ENCODE measurements at regions not wholly inside any gene's neighbourhood (a gene's known extent, or its start where the extent isn't known, plus 50 kb on each side); places are given as distances from the start of the nearest gene placed in this dataset.

GRCh38 chr7:110396021-110396420 is 694.9 kb upstream of the LRRN3 start:
- no peak for DNase-seq (ENCODE audit: low spot score)
- Mint-ChIP-seq H3K27ac (ENCODE audit: unreplicated experiment) (no peak overlapping the region), H3K27me3 (ENCODE audit: low read depth) (no peaks in the 10 kb centered on the region), H3K4me1 (ENCODE audit: low read depth) (peaks cover 39% of the 10 kb centered on the region), H3K4me3 (ENCODE audit: unreplicated experiment) (no peak overlapping the region), H3K9me3 (ENCODE audit: low read depth) (no peaks in the 10 kb centered on the region), H3K36me3 (ENCODE audit: low read depth) (no peaks in the 10 kb centered on the region)
- no peak for TF ChIP-seq CTCF (IDR thresholded peaks at IDR 0.05)

- peaks cover 43% of the 10 kb centered on the region for H3K4me1 Mint-ChIP-seq (ENCODE audit: low read depth)
- H3K4me3 Mint-ChIP-seq (ENCODE audit: unreplicated experiment): no peak overlapping the region
- H3K27ac Mint-ChIP-seq (ENCODE audit: unreplicated experiment): no peak overlapping the region
- H3K9me3 Mint-ChIP-seq (ENCODE audit: low read depth): no peaks in the 10 kb centered on the region
- no peaks in the 10 kb centered on the region for H3K36me3 Mint-ChIP-seq (ENCODE audit: low read depth)
- DNase-seq (ENCODE audit: low spot score): no peak
- no peak for TF ChIP-seq CTCF (IDR thresholded peaks at IDR 0.05)
- no peaks in the 10 kb centered on the region for H3K27me3 Mint-ChIP-seq (ENCODE audit: low read depth)
Observed at GRCh38 chr7:110397927-110398660, 692.8 kb upstream of the LRRN3 start.

GRCh38 chr7:110399421-110399820 is 691.5 kb upstream of the LRRN3 start:
- Mint-ChIP-seq H3K4me1 (ENCODE audit: low read depth) (peaks cover 43% of the 10 kb centered on the region), H3K27ac (ENCODE audit: unreplicated experiment) (no peak overlapping the region), H3K9me3 (ENCODE audit: low read depth) (no peaks in the 10 kb centered on the region), H3K36me3 (ENCODE audit: low read depth) (no peaks in the 10 kb centered on the region), H3K4me3 (ENCODE audit: unreplicated experiment) (no peak overlapping the region), H3K27me3 (ENCODE audit: low read depth) (no peaks in the 10 kb centered on the region)
- no peak for DNase-seq (ENCODE audit: low spot score)
- no peak for TF ChIP-seq CTCF (IDR thresholded peaks at IDR 0.05)

- no peak overlapping the region for H3K27ac Mint-ChIP-seq (ENCODE audit: unreplicated experiment)
- DNase-seq (ENCODE audit: low spot score): no peak
- TF ChIP-seq CTCF (IDR thresholded peaks at IDR 0.05): no peak
- peaks cover 43% of the 10 kb centered on the region for H3K4me1 Mint-ChIP-seq (ENCODE audit: low read depth)
- no peaks in the 10 kb centered on the region for H3K9me3 Mint-ChIP-seq (ENCODE audit: low read depth)
- no peak overlapping the region for H3K4me3 Mint-ChIP-seq (ENCODE audit: unreplicated experiment)
- H3K36me3 Mint-ChIP-seq (ENCODE audit: low read depth): no peaks in the 10 kb centered on the region
- H3K27me3 Mint-ChIP-seq (ENCODE audit: low read depth): no peaks in the 10 kb centered on the region
Observed at GRCh38 chr7:110400411-110400810, 690.5 kb upstream of the LRRN3 start.

- Mint-ChIP-seq H3K36me3 (ENCODE audit: low read depth) (peaks cover 1% of the 10 kb centered on the region), H3K27ac (ENCODE audit: unreplicated experiment) (no peak overlapping the region), H3K27me3 (ENCODE audit: low read depth) (no peaks in the 10 kb centered on the region), H3K4me3 (ENCODE audit: unreplicated experiment) (no peak overlapping the region), H3K9me3 (ENCODE audit: low read depth) (peaks cover 6% of the 10 kb centered on the region), H3K4me1 (ENCODE audit: low read depth) (no peaks in the 10 kb centered on the region)
- no peak for DNase-seq (ENCODE audit: low spot score)
- no peak for TF ChIP-seq CTCF (IDR thresholded peaks at IDR 0.05)
Observed at GRCh38 chr7:110407242-110407641, 683.7 kb upstream of the LRRN3 start.

Measured in chondrocyte (in vitro differentiated cells).